HG03045 (cell line): ENCODE measurements at regions not wholly inside any gene's neighbourhood (a gene's known extent, or its start where the extent isn't known, plus 50 kb on each side); places are given as distances from the start of the nearest gene placed in this dataset.
"Not testable (repeated sequence)": the region's sequence is repeated elsewhere in the genome, so short reads cannot be mapped to it uniquely, and the experiment has no call there.

Experiments
- ATAC-seq: cut with Tn5 transposase; IDR thresholded peaks from one replicate; pipeline ENCODE4 v1.9.1; 2021; ENCODE audit warnings: mild to moderate bottlenecking, moderate library complexity; ENCODE audit not compliant: unreplicated experiment

GRCh38 chr1:219031809-219032208, 141.9 kb upstream of the LYPLAL1 start:
- no peak for ATAC-seq

GRCh38 chr1:219038398-219038797, 135.3 kb upstream of the LYPLAL1 start:
- ATAC-seq, result no peak

GRCh38 chr1:219039017-219039681, 134.5 kb upstream of the LYPLAL1 start:
- no peak for ATAC-seq

GRCh38 chr1:219039682-219040154, 134.0 kb upstream of the LYPLAL1 start:
- ATAC-seq, result no peak

GRCh38 chr1:219040291-219040690, 133.4 kb upstream of the LYPLAL1 start:
- no peak for ATAC-seq

- no peak for ATAC-seq
Observed at GRCh38 chr1:219041141-219041540, 132.5 kb upstream of the LYPLAL1 start.

GRCh38 chr1:219041818-219042217, 131.9 kb upstream of the LYPLAL1 start:
- ATAC-seq, result no peak

GRCh38 chr1:219042769-219043168, 130.9 kb upstream of the LYPLAL1 start:
- no peak for ATAC-seq

GRCh38 chr1:219045246-219045645, 128.4 kb upstream of the LYPLAL1 start:
- ATAC-seq, result no peak

GRCh38 chr1:219049501-219049900, 124.2 kb upstream of the LYPLAL1 start:
- no peak for ATAC-seq

- ATAC-seq, result no peak
Observed at GRCh38 chr1:219050086-219050821, 123.4 kb upstream of the LYPLAL1 start.

- ATAC-seq, result no peak
Observed at GRCh38 chr1:219050822-219051125, 122.9 kb upstream of the LYPLAL1 start.

- no peak for ATAC-seq
Observed at GRCh38 chr1:219051547-219051946, 122.1 kb upstream of the LYPLAL1 start.

GRCh38 chr1:219058891-219059820, 114.5 kb upstream of the LYPLAL1 start:
- no peak for ATAC-seq

GRCh38 chr1:219060798-219061197, 112.9 kb upstream of the LYPLAL1 start:
- no peak for ATAC-seq

- ATAC-seq, result no peak
Observed at GRCh38 chr1:219062161-219062560, 111.5 kb upstream of the LYPLAL1 start.

- ATAC-seq, result no peak
Observed at GRCh38 chr1:219066098-219066497, 107.6 kb upstream of the LYPLAL1 start.

GRCh38 chr1:219066631-219067349, 106.9 kb upstream of the LYPLAL1 start:
- ATAC-seq, result no peak

- no peak for ATAC-seq
Observed at GRCh38 chr1:219067350-219067712, 106.3 kb upstream of the LYPLAL1 start.

GRCh38 chr1:219070395-219070794, 103.3 kb upstream of the LYPLAL1 start:
- not testable (repeated sequence) for ATAC-seq

GRCh38 chr1:219071209-219071608, 102.5 kb upstream of the LYPLAL1 start:
- no peak for ATAC-seq
